HCT116 (cell line): ENCODE measurements at regions not wholly inside any gene's neighbourhood (a gene's known extent, or its start where the extent isn't known, plus 50 kb on each side); places are given as distances from the start of the nearest gene placed in this dataset.

Experiments
- ATAC-seq: fragments of 200-7000 bp; cut with Tn5 transposase; 2 replicates; pipeline ENCODE4 v1.9.1; 2020; ENCODE audit warnings: mild to moderate bottlenecking, moderate library complexity
- BruUV-seq: library from RNA; stranded (reverse); fragments of 400-500 nt; replicated peaks from 2 replicates; lab custom pipeline; 2021; lab: Mats Ljungman, UMichigan
- CTCF ChIA-PET: fragments of 300-600 bp; sonication (Branson Sonifier 250); formaldehyde crosslinking; loops from one replicate; lab custom pipeline; 2021; ENCODE audit warnings: antibody characterized with exemption; lab: Charles Lee
- POLR2A ChIA-PET: fragments of 300-600, 350-600 bp; sonication (Branson Sonifier 250); formaldehyde crosslinking; loops from one replicate; lab custom pipeline; 2021; ENCODE audit warnings: antibody characterized with exemption; lab: Charles Lee
- RAD21 ChIA-PET, 2 experiments: fragments of 300-600 bp; sonication (Branson Sonifier 250); formaldehyde crosslinking; loops; one replicate each; lab custom pipeline; 2023; ENCODE audit warnings: low total read pairs in 2 of 2; ENCODE audit not compliant: uncharacterized antibody in 2 of 2, unreplicated experiment in 2 of 2, low non-redundant PET in 1 of 2; lab: Charles Lee
- DNase-seq: peaks from one replicate; pipeline ENCODE4 v3.0.0-alpha.2; 2010; ENCODE audit warnings: low read depth, low spot score
- H2AFZ ChIP-seq: fragments of 200-600 bp; shearing (Covaris generic), sonication (generic); 2 replicates; pipeline ENCODE4 v1.6.1; 2017; ENCODE audit warnings: low read depth, mixed run types, mixed read lengths, antibody characterized with exemption, low read length; ENCODE audit not compliant: poor library complexity, severe bottlenecking
- H3K27ac ChIP-seq: 2 replicates; pipeline ENCODE4 v1.5.1; 2012; ENCODE audit warnings: low read depth, low read length
- H3K27me3 ChIP-seq: fragments of 200-600 bp; sonication (generic); 2 replicates; pipeline ENCODE4 v1.6.1; 2016; ENCODE audit warnings: mixed run types, low read length, mixed read lengths; ENCODE audit not compliant: insufficient read depth
- H3K36me3 ChIP-seq, 2 experiments: fragments of 200-500 bp in 1 of 2; fragments of 200-600 bp in 1 of 2; sonication (Bioruptor generic) in 1 of 2; sonication (generic) in 1 of 2; 2 replicates each; pipeline versions ENCODE4 v1.5.1 to v1.6.1; 2014 to 2016; ENCODE audit warnings: low read length in 2 of 2, inconsistent platforms in 1 of 2, mixed read lengths in 1 of 2, mixed run types in 1 of 2; ENCODE audit not compliant: insufficient read depth in 2 of 2, control insufficient read depth in 1 of 2
- H3K4me1 ChIP-seq, 2 experiments: fragments of 200-600 bp in 1 of 2; sonication (generic) in 1 of 2; 2 replicates each; pipeline versions ENCODE4 v1.5.1 to v1.6.1; 2012 to 2017; ENCODE audit warnings: low read length in 2 of 2, inconsistent platforms in 1 of 2, mild to moderate bottlenecking in 1 of 2, mixed read lengths in 1 of 2, mixed run types in 1 of 2, moderate library complexity in 1 of 2; ENCODE audit not compliant: insufficient read depth in 2 of 2, control insufficient read depth in 1 of 2
- H3K4me2 ChIP-seq: fragments of 200-600 bp; sonication (generic); 2 replicates; pipeline ENCODE4 v1.6.1; 2017; ENCODE audit warnings: mixed run types, low read length, mixed read lengths
- H3K4me3 ChIP-seq, 2 experiments: fragments of 200-600 bp in 1 of 2; sonication (generic) in 1 of 2; replicated peaks in 1 of 2; 2 replicates each; pipeline ENCODE4 v1.5.1; 2011 to 2016; ENCODE audit warnings: low read length in 2 of 2, control low read depth in 1 of 2, low read depth in 1 of 2, mild to moderate bottlenecking in 1 of 2, mixed read lengths in 1 of 2, mixed run types in 1 of 2
- H3K79me2 ChIP-seq: fragments of 200-600 bp; sonication (generic); 2 replicates; pipeline ENCODE4 v1.6.1; 2017; ENCODE audit warnings: mild to moderate bottlenecking, mixed run types, low read length, moderate library complexity, mixed read lengths; ENCODE audit not compliant: insufficient read depth
- H3K9ac ChIP-seq: fragments of 200-600 bp; sonication (generic); 2 replicates; pipeline ENCODE4 v1.6.1; 2016; ENCODE audit warnings: low read length, mixed read lengths
- H3K9me2 ChIP-seq: fragments of 200-600 bp; sonication (generic), shearing (Covaris generic); 2 replicates; pipeline ENCODE4 v1.6.1; 2017; ENCODE audit warnings: mixed run types, mild to moderate bottlenecking, moderate library complexity; ENCODE audit not compliant: insufficient read depth
- H3K9me3 ChIP-seq, 2 experiments: fragments of 200-500 bp in 1 of 2; fragments of 200-600 bp in 1 of 2; sonication (Bioruptor generic) in 1 of 2; sonication (generic) in 1 of 2; 2 replicates each; pipeline ENCODE4 v1.6.1; 2014 to 2017; ENCODE audit warnings: low read length in 2 of 2, mixed read lengths in 2 of 2, inconsistent platforms in 1 of 2, low read depth in 1 of 2, mild to moderate bottlenecking in 1 of 2, mixed run types in 1 of 2, moderate library complexity in 1 of 2; ENCODE audit not compliant: control insufficient read depth in 1 of 2, insufficient read depth in 1 of 2
- H4K20me1 ChIP-seq: fragments of 200-600 bp; sonication (generic), shearing (Covaris generic); 2 replicates; pipeline ENCODE4 v1.6.1; 2017; ENCODE audit warnings: mixed run types, mild to moderate bottlenecking, moderate library complexity; ENCODE audit not compliant: insufficient read depth
- ATF3 ChIP-seq: IDR thresholded peaks from 2 replicates; pipeline ENCODE4 v1.6.1; 2012
- CBX3 ChIP-seq: IDR thresholded peaks from 2 replicates; pipeline ENCODE4 v1.6.1; 2012; ENCODE audit warnings: low read depth
- CTCF ChIP-seq, 3 experiments: fragments of 200-600 bp in 1 of 3; sonication (generic) in 1 of 3; IDR thresholded peaks in 2 of 3; conservative IDR thresholded peaks in 1 of 3; 2 replicates each; pipeline ENCODE4 v1.5.1; 2012 to 2017; ENCODE audit warnings: low read depth in 2 of 3, low read length in 2 of 3, antibody characterized with exemption in 1 of 3, borderline replicate concordance in 1 of 3, control low read depth in 1 of 3, mild to moderate bottlenecking in 1 of 3, mixed read lengths in 1 of 3, mixed run types in 1 of 3, moderate library complexity in 1 of 3; ENCODE audit not compliant: insufficient read depth in 1 of 3
- EGR1 ChIP-seq: IDR thresholded peaks from 2 replicates; pipeline ENCODE4 v1.6.1; 2012; ENCODE audit warnings: low read depth
- ELF1 ChIP-seq: IDR thresholded peaks from 2 replicates; pipeline ENCODE4 v1.6.1; 2012; ENCODE audit warnings: low read depth, borderline replicate concordance
- EZH2 ChIP-seq: fragments of 200-600 bp; sonication (generic); IDR thresholded peaks from 2 replicates; pipeline ENCODE4 v1.6.1; 2017; ENCODE audit warnings: antibody characterized with exemption, mixed run types
- EZH2phosphoT487 ChIP-seq: fragments of 200-600 bp; IDR thresholded peaks from 2 replicates; pipeline ENCODE4 v1.6.1; 2018; ENCODE audit warnings: antibody characterized with exemption, borderline replicate concordance
- FOSL1 ChIP-seq: IDR thresholded peaks from 2 replicates; pipeline ENCODE4 v1.6.1; 2012; ENCODE audit warnings: low read depth
- JUND ChIP-seq: IDR thresholded peaks from 2 replicates; pipeline ENCODE4 v1.6.1; 2012
- POLR2A ChIP-seq: IDR thresholded peaks from 2 replicates; pipeline ENCODE4 v1.7.0; 2011; ENCODE audit warnings: borderline replicate concordance; ENCODE audit not compliant: insufficient read depth, insufficient read length; ENCODE audit errors: extremely low read depth
- POLR2AphosphoS5 ChIP-seq: IDR thresholded peaks from 2 replicates; pipeline ENCODE4 v1.6.1; 2011; ENCODE audit warnings: mild to moderate bottlenecking, low read depth, low read length, moderate library complexity
- RAD21 ChIP-seq: IDR thresholded peaks from 2 replicates; pipeline ENCODE4 v1.6.1; 2012; ENCODE audit warnings: low read depth, mild to moderate bottlenecking
- REST ChIP-seq: IDR thresholded peaks from 2 replicates; pipeline ENCODE4 v1.6.1; 2012; ENCODE audit warnings: low read depth
- SIN3A ChIP-seq: IDR thresholded peaks from 2 replicates; pipeline ENCODE4 v1.6.1; 2012; ENCODE audit warnings: low read depth
- SP1 ChIP-seq: IDR thresholded peaks from 2 replicates; pipeline ENCODE4 v1.6.1; 2012; ENCODE audit warnings: low read depth
- SRF ChIP-seq: IDR thresholded peaks from 2 replicates; pipeline ENCODE4 v1.6.1; 2012; ENCODE audit warnings: low read depth
- TCF7L2 ChIP-seq: IDR thresholded peaks from 2 replicates; pipeline ENCODE4 v1.7.0; 2011; ENCODE audit warnings: borderline replicate concordance, inconsistent platforms; ENCODE audit not compliant: insufficient read depth, insufficient read length; ENCODE audit errors: extremely low read depth
- ZFX ChIP-seq: fragments of 450-650 bp; IDR thresholded peaks from 2 replicates; pipeline ENCODE4 v1.6.1; 2017
- ZNF274 ChIP-seq: fragments of 200-500 bp; sonication (Bioruptor generic); IDR thresholded peaks from 2 replicates; pipeline ENCODE4 v1.6.1; 2014; ENCODE audit warnings: mild to moderate bottlenecking, low read depth, low read length, inconsistent platforms
- intact Hi-C: fragments of 100-400 bp; cut with micrococcal nuclease; formaldehyde crosslinking; loops from 2 replicates; pipeline ENCODE4 v1.10.0; 2022

- no peak for TF ChIP-seq CBX3
- no peak for TF ChIP-seq EGR1
- no peak for TF ChIP-seq SRF
- no peak for TF ChIP-seq POLR2AphosphoS5
- no peak for TF ChIP-seq ELF1
- no peak for TF ChIP-seq REST
- no peak for TF ChIP-seq ZFX
- TF ChIP-seq CTCF (IDR thresholded peaks at IDR 0.05 in 2 of 3, conservative IDR thresholded peaks at IDR 0.05 in 1 of 3; ENCODE audit: borderline replicate concordance in 1 of 3, insufficient read depth in 1 of 3, low read depth in 2 of 3, low read length in 2 of 3), result no peak
- no peak for TF ChIP-seq POLR2A
- no peak for TF ChIP-seq ATF3
- TF ChIP-seq TCF7L2, result no peak
- no peak for TF ChIP-seq FOSL1
- no peak for TF ChIP-seq EZH2phosphoT487
- TF ChIP-seq EZH2, result no peak
- TF ChIP-seq SIN3A, result no peak
- TF ChIP-seq JUND, result no peak
- no peak for TF ChIP-seq SP1
- TF ChIP-seq ZNF274, result no peak
- no peak for TF ChIP-seq RAD21
These were observed 133.1 kb upstream of the PCSK2 start for GRCh38 chr20:17093782-17094181.

More at GRCh38 chr20:17093782-17094181, 133.1 kb upstream of the PCSK2 start:
- no TSS peak for BruUV-seq
- no peaks in the 10 kb centered on the region for H3K79me2 ChIP-seq
- DNase-seq (no peak), ATAC-seq (no peak)
- peaks cover 8% of the 10 kb centered on the region for H3K27me3 ChIP-seq
- intact Hi-C loops, result no loop called here
- no peaks in the 10 kb centered on the region for H3K9me2 ChIP-seq
- H2AFZ ChIP-seq, result no peak overlapping the region
- no peaks in the 10 kb centered on the region for H3K36me3 ChIP-seq
- ChIA-PET RAD21 (no interaction called here), POLR2A (no interaction called here), CTCF (no interaction called here)
- no peak overlapping the region for H3K4me2 ChIP-seq
- H3K27ac ChIP-seq, result no peak overlapping the region
- H3K9me3 ChIP-seq, result no peaks in the 10 kb centered on the region
- no peaks in the 10 kb centered on the region for H4K20me1 ChIP-seq
- no peak overlapping the region for H3K9ac ChIP-seq
- H3K4me1 ChIP-seq, result no peaks in the 10 kb centered on the region
- no peak overlapping the region for H3K4me3 ChIP-seq
